ENCODE measurements at regions not wholly inside any gene's neighbourhood (a gene's known extent, or its start where the extent isn't known, plus 50 kb on each side); places are given as distances from the start of the nearest gene placed in this dataset.
"Not testable (repeated sequence)": the region's sequence is repeated elsewhere in the genome, so short reads cannot be mapped to it uniquely, and the experiment has no call there.

- no peaks in the 10 kb centered on the region for H3K27me3 ChIP-seq (replicated peaks; ENCODE audit: insufficient read depth)
- no peaks in the 10 kb centered on the region for H3K4me1 ChIP-seq (ENCODE audit: control insufficient read depth in 1 of 2, low read depth in 2 of 2)
- TF ChIP-seq CTCF (IDR thresholded peaks at IDR 0.05) = no peak
- no peaks in the 10 kb centered on the region for H3K36me3 ChIP-seq
- no peaks in the 10 kb centered on the region for H3K9me3 ChIP-seq
- DNase-seq (ENCODE audit: low spot score) (no peak), ATAC-seq (ENCODE audit: insufficient number of reproducible peaks, low FRiP score, low read depth) (no peak)
- H3K4me3 ChIP-seq = no peak overlapping the region
- H3K27ac ChIP-seq = no peak overlapping the region
These were observed 318.3 kb downstream of the GLUD2 start for GRCh38 chrX:121365572-121366161.

GRCh38 chrX:121374471-121374870 is 327.1 kb downstream of the GLUD2 start:
- H3K9me3 ChIP-seq = no peaks in the 10 kb centered on the region
- no peak for ATAC-seq (ENCODE audit: insufficient number of reproducible peaks, low FRiP score, low read depth)
- H3K4me1 ChIP-seq (ENCODE audit: control insufficient read depth in 1 of 2, low read depth in 2 of 2) = no peaks in the 10 kb centered on the region
- H3K27ac ChIP-seq = no peak overlapping the region
- no peak for TF ChIP-seq CTCF (IDR thresholded peaks at IDR 0.05)
- H3K27me3 ChIP-seq (replicated peaks; ENCODE audit: insufficient read depth) = no peaks in the 10 kb centered on the region
- no peak for DNase-seq (ENCODE audit: low spot score)
- no peaks in the 10 kb centered on the region for H3K36me3 ChIP-seq
- H3K4me3 ChIP-seq = no peak overlapping the region

- not testable (repeated sequence) for H3K4me3 ChIP-seq; ATAC-seq (ENCODE audit: insufficient number of reproducible peaks, low FRiP score, low read depth); H3K36me3 ChIP-seq; H3K4me1 ChIP-seq (ENCODE audit: control insufficient read depth in 1 of 2, low read depth in 2 of 2); H3K9me3 ChIP-seq; H3K27ac ChIP-seq; DNase-seq (ENCODE audit: low spot score); H3K27me3 ChIP-seq (replicated peaks; ENCODE audit: insufficient read depth)
These were observed 334.5 kb downstream of the GLUD2 start for GRCh38 chrX:121381915-121382314.

- Histone ChIP-seq H3K36me3 (no peaks in the 10 kb centered on the region), H3K9me3 (no peaks in the 10 kb centered on the region), H3K27me3 (replicated peaks; ENCODE audit: insufficient read depth) (no peaks in the 10 kb centered on the region), H3K27ac (no peak overlapping the region), H3K4me1 (ENCODE audit: control insufficient read depth in 1 of 2, low read depth in 2 of 2) (no peaks in the 10 kb centered on the region), H3K4me3 (no peak overlapping the region)
- no peak for ATAC-seq (ENCODE audit: insufficient number of reproducible peaks, low FRiP score, low read depth)
- no peak for TF ChIP-seq CTCF (IDR thresholded peaks at IDR 0.05)
- DNase-seq (ENCODE audit: low spot score) = no peak
These were observed 342.7 kb downstream of the GLUD2 start for GRCh38 chrX:121389976-121390714.

- no peaks in the 10 kb centered on the region for H3K36me3 ChIP-seq
- ATAC-seq (ENCODE audit: insufficient number of reproducible peaks, low FRiP score, low read depth) = no peak
- H3K27ac ChIP-seq = no peak overlapping the region
- no peak overlapping the region for H3K4me3 ChIP-seq
- no peak for TF ChIP-seq CTCF (IDR thresholded peaks at IDR 0.05)
- no peaks in the 10 kb centered on the region for H3K9me3 ChIP-seq
- H3K4me1 ChIP-seq (ENCODE audit: control insufficient read depth in 1 of 2, low read depth in 2 of 2) = no peaks in the 10 kb centered on the region
- no peak for DNase-seq (ENCODE audit: low spot score)
- no peaks in the 10 kb centered on the region for H3K27me3 ChIP-seq (replicated peaks; ENCODE audit: insufficient read depth)
These were observed 358.4 kb downstream of the GLUD2 start for GRCh38 chrX:121405826-121406225.
